ENCODE measurements at regions not wholly inside any gene's neighbourhood (a gene's known extent, or its start where the extent isn't known, plus 50 kb on each side); places are given as distances from the start of the nearest gene placed in this dataset.

DNA sequence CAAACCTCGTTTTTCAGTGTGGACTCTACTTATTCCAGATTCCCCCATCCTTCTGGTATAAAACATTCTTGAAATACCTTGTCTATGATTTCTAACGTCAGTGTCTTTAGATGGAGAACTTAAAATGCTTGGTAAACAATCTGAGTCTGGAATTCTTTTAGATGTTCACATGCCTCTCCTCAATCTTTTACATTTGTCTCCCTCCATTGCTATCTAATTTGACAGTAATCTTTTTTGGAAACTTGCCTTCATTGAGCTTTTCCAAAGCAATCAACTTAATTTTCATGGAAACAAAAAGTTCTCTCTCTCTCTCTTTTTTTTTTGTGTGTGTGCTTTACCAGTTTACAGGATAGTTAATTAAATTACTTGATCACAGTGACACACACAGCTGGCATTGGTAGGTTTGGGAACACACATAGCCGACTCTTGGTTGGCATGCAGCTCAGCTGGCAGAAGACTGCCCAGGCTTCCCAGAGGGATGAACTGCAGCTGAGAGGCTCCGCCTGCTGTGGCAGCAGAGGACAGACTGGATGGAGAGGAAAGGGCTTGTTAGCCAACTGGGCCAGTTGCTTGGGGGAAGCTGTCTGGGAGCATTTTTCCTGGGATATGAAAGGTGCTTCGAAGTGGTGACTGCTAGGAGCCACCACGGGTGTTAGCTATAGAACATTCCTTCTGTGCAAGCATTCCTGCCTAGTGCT is 271.3 kb downstream of the ZSWIM6 start:
- TF ChIP-seq POLR2A (IDR thresholded peaks at IDR 0.05): no peak
- no peak for TF ChIP-seq CTCF (IDR thresholded peaks at IDR 0.05)
- intact Hi-C loops (cut with DNase I; ENCODE audit: low total_unique reads): no loop called here
- no peak for DNase-seq (ENCODE audit: low spot score in 2 of 2)
- 43 to 47% methylated on average over 6 of the region's 6 CpGs for WGBS, 2 donors
- H3K4me3 ChIP-seq (ENCODE audit: low read depth, poor library complexity, severe bottlenecking): no peak overlapping the region

DNA sequence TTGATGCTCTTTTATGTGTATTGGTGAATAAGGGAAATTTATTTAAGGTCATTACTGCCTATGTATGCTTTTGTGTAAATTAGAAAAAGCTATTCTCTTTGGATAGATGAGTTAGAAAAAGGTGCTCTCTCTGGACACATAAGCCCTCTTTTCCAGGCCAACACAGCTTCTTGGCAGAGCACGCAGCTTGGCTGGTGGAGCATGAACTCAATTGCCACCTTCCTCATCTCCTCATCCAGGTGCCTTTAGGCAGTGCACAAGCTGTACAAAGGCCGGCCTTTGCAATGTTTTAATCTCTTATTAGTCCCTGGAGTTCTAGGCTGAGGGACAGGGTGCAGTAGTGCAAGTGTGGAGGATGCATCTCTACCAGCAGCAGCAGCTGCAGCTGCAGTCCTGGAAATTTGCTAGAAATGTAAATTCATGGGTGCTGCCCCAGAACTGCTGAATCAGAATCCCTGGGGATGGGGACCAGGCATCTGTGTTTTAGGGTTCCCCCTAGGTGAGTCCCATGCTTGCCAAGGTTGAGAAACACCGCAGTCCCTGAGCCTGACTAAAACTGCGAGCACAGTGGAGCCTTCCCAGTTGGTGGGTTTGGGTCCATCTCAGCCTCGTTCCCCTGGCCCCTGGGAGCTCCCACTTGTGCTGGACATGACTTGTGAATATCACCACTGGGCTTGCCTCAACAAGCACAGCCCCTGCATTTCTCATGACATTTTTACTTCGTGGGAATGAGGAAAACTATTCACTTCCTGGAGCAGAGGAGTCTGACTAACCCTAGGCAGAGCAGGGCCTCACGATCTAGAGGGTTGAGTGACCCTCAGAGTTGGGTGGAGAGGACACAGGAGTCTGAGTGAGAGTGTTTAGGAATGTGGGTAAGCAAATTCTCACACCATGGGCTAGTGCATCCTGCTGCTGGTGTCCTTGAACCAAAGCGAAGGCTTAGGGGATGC is 272.3 kb downstream of the ZSWIM6 start:
- TF ChIP-seq POLR2A (IDR thresholded peaks at IDR 0.05): no peak
- no peak for TF ChIP-seq CTCF (IDR thresholded peaks at IDR 0.05)
- DNase-seq (ENCODE audit: low spot score in 2 of 2): no peak
- intact Hi-C loops (cut with DNase I; ENCODE audit: low total_unique reads): no loop called here
- 74 to 75% methylated on average over 8 of the region's 8 CpGs for WGBS, 2 donors
- H3K4me3 ChIP-seq (ENCODE audit: low read depth, poor library complexity, severe bottlenecking): no peak overlapping the region

GRCh38 chr5:61609840-61610677 is 278.0 kb downstream of the ZSWIM6 start:
- WGBS, 2 donors: 70 to 75% methylated on average over 9 of the region's 9 CpGs
- intact Hi-C loops (cut with DNase I; ENCODE audit: low total_unique reads): no loop called here
- DNase-seq (ENCODE audit: low spot score in 2 of 2): no peak

DNA sequence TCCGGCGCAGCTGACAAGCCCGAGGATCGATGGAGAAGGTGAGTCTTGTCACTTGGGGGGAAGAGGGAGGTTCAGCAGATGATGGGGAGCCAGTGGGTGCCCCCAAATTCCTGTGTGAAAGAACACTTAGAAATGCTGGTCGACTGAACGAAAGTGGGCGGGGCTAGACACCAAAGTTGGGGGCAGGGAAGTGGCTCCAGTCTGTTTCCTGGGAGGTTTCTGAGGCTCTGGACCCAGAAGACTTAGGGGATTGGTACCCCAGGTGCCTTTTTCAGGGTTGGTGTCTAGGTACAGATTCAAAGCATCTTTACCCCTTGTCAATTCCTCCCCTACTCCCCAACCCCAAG is 278.6 kb downstream of the ZSWIM6 start:
- 87 to 88% methylated on average over 7 of the region's 7 CpGs for WGBS, 2 donors
- H3K4me3 ChIP-seq (ENCODE audit: low read depth, poor library complexity, severe bottlenecking): no peak overlapping the region
- DNase-seq (ENCODE audit: low spot score in 2 of 2): no peak
- TF ChIP-seq POLR2A (IDR thresholded peaks at IDR 0.05) (no peak), CTCF (IDR thresholded peaks at IDR 0.05) (no peak)
- intact Hi-C loops (cut with DNase I; ENCODE audit: low total_unique reads): no loop called here

More at GRCh38 chr5:61609840-61610677, 278.0 kb downstream of the ZSWIM6 start:
- no peak overlapping the region for H3K4me3 ChIP-seq (ENCODE audit: low read depth, poor library complexity, severe bottlenecking)
- TF ChIP-seq POLR2A (IDR thresholded peaks at IDR 0.05) (no peak), CTCF (IDR thresholded peaks at IDR 0.05) (no peak)

DNA sequence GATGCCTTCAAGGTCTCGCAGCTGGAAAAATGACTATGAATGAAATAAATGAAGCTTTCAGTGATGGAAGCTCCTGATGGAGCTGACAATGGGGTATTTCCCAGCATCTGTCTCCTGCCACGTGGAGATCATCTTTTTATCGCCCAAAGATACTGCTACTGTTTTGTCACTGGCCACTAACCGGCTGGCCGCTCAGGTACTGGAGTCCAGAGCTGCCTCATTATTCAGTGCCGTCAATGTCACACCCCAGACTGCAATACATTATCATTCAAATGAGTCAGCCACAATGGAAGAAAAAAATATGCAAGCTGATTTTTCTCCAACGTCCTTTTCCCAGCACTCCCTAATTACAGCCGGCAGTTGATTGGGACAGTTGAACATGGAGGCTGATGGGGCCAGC is 280.4 kb downstream of the ZSWIM6 start:
- intact Hi-C loops (cut with DNase I; ENCODE audit: low total_unique reads): no loop called here
- WGBS, 2 donors: 67 to 77% methylated on average over 8 of the region's 8 CpGs
- no peak for DNase-seq (ENCODE audit: low spot score in 2 of 2)

More for the DNA sequence above, 280.4 kb downstream of the ZSWIM6 start:
- no peak overlapping the region for H3K4me3 ChIP-seq (ENCODE audit: low read depth, poor library complexity, severe bottlenecking)
- TF ChIP-seq CTCF (IDR thresholded peaks at IDR 0.05): no peak
- no peak for TF ChIP-seq POLR2A (IDR thresholded peaks at IDR 0.05)

Measured in lower leg skin (tissue), 4 donors.